ENCODE measurements at regions not wholly inside any gene's neighbourhood (a gene's known extent, or its start where the extent isn't known, plus 50 kb on each side); places are given as distances from the start of the nearest gene placed in this dataset.

DNA sequence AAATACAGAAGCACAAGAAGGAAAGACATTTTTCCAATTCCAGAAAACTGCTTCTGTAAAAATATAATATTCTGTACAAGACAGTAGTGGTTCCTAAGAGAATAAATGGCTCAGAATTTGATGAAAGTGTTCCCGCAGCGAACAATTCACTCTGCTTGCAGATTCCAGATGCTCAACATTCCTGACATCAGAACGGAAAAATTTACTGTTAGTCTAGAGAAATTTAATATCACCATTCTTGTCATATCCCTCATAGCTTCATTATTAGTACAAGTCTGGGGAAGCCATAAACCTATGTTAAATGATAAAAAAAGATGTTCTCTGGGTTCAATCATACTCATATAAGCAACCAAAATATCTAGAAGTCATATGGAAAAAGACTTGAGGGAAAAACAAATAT, 83.6 kb downstream of the MPP7 start:
- Histone ChIP-seq H3K4me3 (replicated peaks in 1 of 3; ENCODE audit: insufficient read depth in 1 of 3, low read depth in 1 of 3, low read length in 3 of 3) (no peak overlapping the region), H3K36me3 (ENCODE audit: control insufficient read depth in 2 of 2, extremely low read depth in 1 of 2, insufficient read depth in 2 of 2, low read length in 2 of 2) (no peaks in the 10 kb centered on the region), H3K4me1 (ENCODE audit: control insufficient read depth, extremely low read depth, insufficient read depth, low read length) (no peaks in the 10 kb centered on the region), H3K27ac (ENCODE audit: insufficient read depth, low read depth, low read length) (no peak overlapping the region), H3K9me1 (replicated peaks; ENCODE audit: control insufficient read depth, extremely low read depth, insufficient read depth, low read length) (no peaks in the 10 kb centered on the region), H3K27me3 (ENCODE audit: control insufficient read depth in 2 of 2, insufficient read depth in 2 of 2, low read length in 2 of 2) (no peaks in the 10 kb centered on the region), H3K4me2 (ENCODE audit: insufficient read depth, low read length) (no peak overlapping the region), H3K9me3 (replicated peaks; ENCODE audit: control insufficient read depth, insufficient read depth, low read length) (no peaks in the 10 kb centered on the region), H4K20me1 (replicated peaks; ENCODE audit: control insufficient read depth, extremely low read depth, insufficient read depth, low read length) (no peaks in the 10 kb centered on the region), H3K79me2 (ENCODE audit: control insufficient read depth, insufficient read depth, low read length) (no peaks in the 10 kb centered on the region), H3K9ac (replicated peaks; ENCODE audit: extremely low read depth, insufficient read depth, low read length) (no peak overlapping the region), H2AFZ (ENCODE audit: low read depth, low read length) (no peak overlapping the region)
- POLR2A ChIA-PET, result no interaction called here
- dilution Hi-C loops (cut with MboI; ENCODE audit: extremely low pct_ligation_motif_present, low sequenced_read_pairs), result no loop called here
- CTCF ChIA-PET, result interaction anchor here (0.6 kb wide), 1 partner anchor 22 kb away, joined by 3 read pairs; no protein-coding TSS in a partner anchor
- FAIRE-seq (no peak), DNase-seq (ENCODE audit: low read depth, low spot score) (no peak)
- no peak for TF ChIP-seq EZH2 (IDR thresholded peaks at IDR 0.05; ENCODE audit: borderline replicate concordance, low read depth, low read length, severe bottlenecking)
- TF ChIP-seq, protein P1, sequence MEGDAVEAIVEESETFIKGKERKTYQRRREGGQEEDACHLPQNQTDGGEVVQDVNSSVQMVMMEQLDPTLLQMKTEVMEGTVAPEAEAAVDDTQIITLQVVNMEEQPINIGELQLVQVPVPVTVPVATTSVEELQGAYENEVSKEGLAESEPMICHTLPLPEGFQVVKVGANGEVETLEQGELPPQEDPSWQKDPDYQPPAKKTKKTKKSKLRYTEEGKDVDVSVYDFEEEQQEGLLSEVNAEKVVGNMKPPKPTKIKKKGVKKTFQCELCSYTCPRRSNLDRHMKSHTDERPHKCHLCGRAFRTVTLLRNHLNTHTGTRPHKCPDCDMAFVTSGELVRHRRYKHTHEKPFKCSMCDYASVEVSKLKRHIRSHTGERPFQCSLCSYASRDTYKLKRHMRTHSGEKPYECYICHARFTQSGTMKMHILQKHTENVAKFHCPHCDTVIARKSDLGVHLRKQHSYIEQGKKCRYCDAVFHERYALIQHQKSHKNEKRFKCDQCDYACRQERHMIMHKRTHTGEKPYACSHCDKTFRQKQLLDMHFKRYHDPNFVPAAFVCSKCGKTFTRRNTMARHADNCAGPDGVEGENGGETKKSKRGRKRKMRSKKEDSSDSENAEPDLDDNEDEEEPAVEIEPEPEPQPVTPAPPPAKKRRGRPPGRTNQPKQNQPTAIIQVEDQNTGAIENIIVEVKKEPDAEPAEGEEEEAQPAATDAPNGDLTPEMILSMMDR (IDR thresholded peaks at IDR 0.05; ENCODE audit: extremely low read depth in 1 of 2, insufficient read depth in 1 of 2, low read depth in 1 of 2, low read length in 2 of 2), result no peak
- no peak for TF ChIP-seq JUN (IDR thresholded peaks at IDR 0.05; ENCODE audit: borderline replicate concordance, insufficient read depth, insufficient read length, low read depth)
- TF ChIP-seq FOS (IDR thresholded peaks at IDR 0.05; ENCODE audit: borderline replicate concordance, insufficient read depth, low read length), result no peak
- no peak for TF ChIP-seq POLR2A (IDR thresholded peaks at IDR 0.05; ENCODE audit: low read depth, low read length)
- TF ChIP-seq GATA2 (IDR thresholded peaks at IDR 0.05; ENCODE audit: insufficient read depth, insufficient read length, low read depth, low read length), result no peak
- no peak for TF ChIP-seq MYC (IDR thresholded peaks at IDR 0.05; ENCODE audit: low read depth, low read length)
- TF ChIP-seq, protein P2, sequence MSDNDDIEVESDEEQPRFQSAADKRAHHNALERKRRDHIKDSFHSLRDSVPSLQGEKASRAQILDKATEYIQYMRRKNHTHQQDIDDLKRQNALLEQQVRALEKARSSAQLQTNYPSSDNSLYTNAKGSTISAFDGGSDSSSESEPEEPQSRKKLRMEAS (IDR thresholded peaks at IDR 0.05; ENCODE audit: insufficient read depth, insufficient read length), result no peak
- intact Hi-C loops (cut with micrococcal nuclease), result no loop called here
- no TSS peak for BruUV-seq (replicated peaks)

Measured in endothelial cell of umbilical vein (primary cell).